Neural progenitor cell (in vitro differentiated cells): ENCODE measurements at regions not wholly inside any gene's neighbourhood (a gene's known extent, or its start where the extent isn't known, plus 50 kb on each side); places are given as distances from the start of the nearest gene placed in this dataset.

Experiments used
- DNase-seq: peaks from one replicate; pipeline ENCODE4 v3.0.0-alpha.2; 2016; ENCODE audit warnings: low spot score
- H2AFZ ChIP-seq: fragments of 200-600 bp; sonication (generic); replicated peaks from 2 replicates; pipeline ENCODE4 v1.6.1; 2016; ENCODE audit warnings: antibody characterized with exemption
- H3F3A ChIP-seq: fragments of 200-600 bp; sonication (generic); 2 replicates; pipeline ENCODE4 v1.6.1; 2016; ENCODE audit warnings: antibody characterized with exemption, low read depth
- H3K27ac ChIP-seq: fragments of 200-600 bp; sonication (generic); 2 replicates; pipeline ENCODE4 v1.5.1; 2016; ENCODE audit warnings: mild to moderate bottlenecking
- H3K27me3 ChIP-seq: fragments of 200-600 bp; sonication (generic); 2 replicates; pipeline ENCODE4 v1.6.1; 2016; ENCODE audit warnings: mild to moderate bottlenecking, moderate library complexity
- H3K36me3 ChIP-seq: fragments of 200-600 bp; sonication (generic); 2 replicates; pipeline ENCODE4 v1.5.1; 2016
- H3K4me1 ChIP-seq: fragments of 200-600 bp; sonication (generic); 2 replicates; pipeline ENCODE4 v1.6.1; 2016; ENCODE audit warnings: mixed run types
- H3K4me2 ChIP-seq: fragments of 200-600 bp; sonication (generic); 2 replicates; pipeline ENCODE4 v1.6.1; 2016
- H3K4me3 ChIP-seq: fragments of 200-600 bp; sonication (generic); 2 replicates; pipeline ENCODE4 v1.5.1; 2016
- H3K79me2 ChIP-seq: fragments of 200-600 bp; sonication (generic); 2 replicates; pipeline ENCODE4 v1.6.1; 2016; ENCODE audit warnings: low read depth
- H3K9ac ChIP-seq: fragments of 200-600 bp; sonication (generic); 2 replicates; pipeline ENCODE4 v1.6.1; 2016
- H3K9me3 ChIP-seq: fragments of 200-600 bp; sonication (generic); 2 replicates; pipeline ENCODE4 v1.5.1; 2016; ENCODE audit warnings: low read depth
- H4K20me1 ChIP-seq: fragments of 200-600 bp; sonication (generic); 2 replicates; pipeline ENCODE4 v1.6.1; 2016; ENCODE audit warnings: low read depth
- H3K27ac Mint-ChIP-seq: 3 replicates; pipeline ENCODE4 v1.8.0; 2021; ENCODE audit warnings: mixed read lengths
- H3K27me3 Mint-ChIP-seq: 2 replicates; pipeline ENCODE4 v1.8.0; 2022; ENCODE audit warnings: low read depth, mild to moderate bottlenecking, inconsistent platforms, moderate library complexity, mixed read lengths; ENCODE audit not compliant: insufficient read depth
- H3K36me3 Mint-ChIP-seq: 3 replicates; pipeline ENCODE4 v1.8.0; 2021; ENCODE audit warnings: mixed read lengths
- H3K4me1 Mint-ChIP-seq: 3 replicates; pipeline ENCODE4 v1.8.0; 2021; ENCODE audit warnings: mixed read lengths
- H3K4me3 Mint-ChIP-seq: 3 replicates; pipeline ENCODE4 v1.8.0; 2021; ENCODE audit warnings: mild to moderate bottlenecking, moderate library complexity, mixed read lengths
- H3K9me3 Mint-ChIP-seq: 3 replicates; pipeline ENCODE4 v1.8.0; 2020; ENCODE audit warnings: mixed read lengths
- CTCF ChIP-seq: fragments of 200-600 bp; sonication (generic); IDR thresholded peaks from 2 replicates; pipeline ENCODE4 v1.5.1; 2017; ENCODE audit warnings: antibody characterized with exemption, mild to moderate bottlenecking
- EZH2 ChIP-seq: fragments of 200-600 bp; sonication (generic); IDR thresholded peaks from 2 replicates; pipeline ENCODE4 v1.6.1; 2017; ENCODE audit warnings: antibody characterized with exemption, mild to moderate bottlenecking, moderate library complexity
- EZH2phosphoT487 ChIP-seq: fragments of 200-600 bp; sonication (generic); IDR thresholded peaks from 2 replicates; pipeline ENCODE4 v1.6.1; 2017; ENCODE audit warnings: antibody characterized with exemption

- peaks cover 5% of the 10 kb centered on the region for H3K4me1 Mint-ChIP-seq
- no peak overlapping the region for H3K4me3 Mint-ChIP-seq
- no peak for DNase-seq
- no peak for TF ChIP-seq EZH2phosphoT487
- TF ChIP-seq CTCF = no peak
- TF ChIP-seq EZH2 = no peak
- Histone ChIP-seq H3K9ac (no peak overlapping the region), H3K4me1 (no peaks in the 10 kb centered on the region), H3K27ac (no peak overlapping the region), H3K4me2 (no peak overlapping the region), H3K79me2 (no peaks in the 10 kb centered on the region), H3F3A (no peaks in the 10 kb centered on the region), H2AFZ (no peak overlapping the region), H3K4me3 (no peak overlapping the region), H3K9me3 (no peaks in the 10 kb centered on the region), H3K36me3 (no peaks in the 10 kb centered on the region), H3K27me3 (no peaks in the 10 kb centered on the region), H4K20me1 (no peaks in the 10 kb centered on the region)
- peaks cover 7% of the 10 kb centered on the region for H3K9me3 Mint-ChIP-seq
- no peak overlapping the region for H3K27ac Mint-ChIP-seq
- peaks cover 2% of the 10 kb centered on the region for H3K27me3 Mint-ChIP-seq
- H3K36me3 Mint-ChIP-seq = peaks cover 4% of the 10 kb centered on the region
Observed at GRCh38 chr1:81607086-81607485, 193.6 kb upstream of the ADGRL2 start.

- Histone ChIP-seq H3K9me3 (no peaks in the 10 kb centered on the region), H2AFZ (no peak overlapping the region), H3K4me2 (no peak overlapping the region), H3K4me3 (no peak overlapping the region), H3K4me1 (no peaks in the 10 kb centered on the region), H3K9ac (no peak overlapping the region), H3K27ac (no peak overlapping the region), H3F3A (no peaks in the 10 kb centered on the region), H4K20me1 (no peaks in the 10 kb centered on the region), H3K36me3 (no peaks in the 10 kb centered on the region), H3K27me3 (no peaks in the 10 kb centered on the region), H3K79me2 (no peaks in the 10 kb centered on the region)
- peaks cover 2% of the 10 kb centered on the region for H3K27me3 Mint-ChIP-seq
- H3K36me3 Mint-ChIP-seq = no peaks in the 10 kb centered on the region
- no peak overlapping the region for H3K27ac Mint-ChIP-seq
- no peak for TF ChIP-seq EZH2
- no peak for DNase-seq
- peaks cover 6% of the 10 kb centered on the region for H3K4me1 Mint-ChIP-seq
- H3K4me3 Mint-ChIP-seq = no peak overlapping the region
- peaks cover 4% of the 10 kb centered on the region for H3K9me3 Mint-ChIP-seq
Observed at GRCh38 chr1:81606656-81607055, 194.1 kb upstream of the ADGRL2 start.

- no peak for DNase-seq
- no peak overlapping the region for H3K9ac ChIP-seq
- H3K4me3 ChIP-seq = no peak overlapping the region
- no peaks in the 10 kb centered on the region for H3K9me3 ChIP-seq
- H3K27ac ChIP-seq = no peak overlapping the region
- no peaks in the 10 kb centered on the region for H3F3A ChIP-seq
- H3K27me3 ChIP-seq = no peaks in the 10 kb centered on the region
- H3K4me1 Mint-ChIP-seq = peaks cover 13% of the 10 kb centered on the region
- no peak for TF ChIP-seq EZH2phosphoT487
- no peak for TF ChIP-seq EZH2
- no peak for TF ChIP-seq CTCF
- no peak overlapping the region for H3K4me3 Mint-ChIP-seq
- H3K36me3 ChIP-seq = no peaks in the 10 kb centered on the region
- no peaks in the 10 kb centered on the region for H4K20me1 ChIP-seq
- peaks cover 2% of the 10 kb centered on the region for H3K27me3 Mint-ChIP-seq
- no peak overlapping the region for H3K4me2 ChIP-seq
- no peaks in the 10 kb centered on the region for H3K4me1 ChIP-seq
- H3K9me3 Mint-ChIP-seq = no peaks in the 10 kb centered on the region
- no peaks in the 10 kb centered on the region for H3K79me2 ChIP-seq
- no peaks in the 10 kb centered on the region for H3K36me3 Mint-ChIP-seq
- H3K27ac Mint-ChIP-seq = no peak overlapping the region
- H2AFZ ChIP-seq = no peak overlapping the region
Observed at GRCh38 chr1:81605023-81605422, 195.7 kb upstream of the ADGRL2 start.

- Histone ChIP-seq H3K9ac (no peak overlapping the region), H4K20me1 (no peaks in the 10 kb centered on the region), H3K4me3 (no peak overlapping the region), H3K4me1 (peaks cover 26% of the 10 kb centered on the region), H3K36me3 (no peaks in the 10 kb centered on the region), H2AFZ (no peak overlapping the region), H3K4me2 (no peak overlapping the region), H3F3A (no peaks in the 10 kb centered on the region), H3K27ac (no peak overlapping the region), H3K79me2 (no peaks in the 10 kb centered on the region), H3K27me3 (no peaks in the 10 kb centered on the region), H3K9me3 (no peaks in the 10 kb centered on the region)
- Mint-ChIP-seq H3K4me1 (peaks cover 24% of the 10 kb centered on the region), H3K9me3 (no peaks in the 10 kb centered on the region), H3K36me3 (no peaks in the 10 kb centered on the region), H3K4me3 (no peak overlapping the region), H3K27me3 (peaks cover 5% of the 10 kb centered on the region), H3K27ac (no peak overlapping the region)
- TF ChIP-seq EZH2 (no peak), CTCF (no peak), EZH2phosphoT487 (no peak)
- DNase-seq = no peak
Observed at GRCh38 chr1:81600878-81601622, 199.7 kb upstream of the ADGRL2 start.
